ENCODE measurements at regions not wholly inside any gene's neighbourhood (a gene's known extent, or its start where the extent isn't known, plus 50 kb on each side); places are given as distances from the start of the nearest gene placed in this dataset.
"Not testable (repeated sequence)": the region's sequence is repeated elsewhere in the genome, so short reads cannot be mapped to it uniquely, and the experiment has no call there.

DNA sequence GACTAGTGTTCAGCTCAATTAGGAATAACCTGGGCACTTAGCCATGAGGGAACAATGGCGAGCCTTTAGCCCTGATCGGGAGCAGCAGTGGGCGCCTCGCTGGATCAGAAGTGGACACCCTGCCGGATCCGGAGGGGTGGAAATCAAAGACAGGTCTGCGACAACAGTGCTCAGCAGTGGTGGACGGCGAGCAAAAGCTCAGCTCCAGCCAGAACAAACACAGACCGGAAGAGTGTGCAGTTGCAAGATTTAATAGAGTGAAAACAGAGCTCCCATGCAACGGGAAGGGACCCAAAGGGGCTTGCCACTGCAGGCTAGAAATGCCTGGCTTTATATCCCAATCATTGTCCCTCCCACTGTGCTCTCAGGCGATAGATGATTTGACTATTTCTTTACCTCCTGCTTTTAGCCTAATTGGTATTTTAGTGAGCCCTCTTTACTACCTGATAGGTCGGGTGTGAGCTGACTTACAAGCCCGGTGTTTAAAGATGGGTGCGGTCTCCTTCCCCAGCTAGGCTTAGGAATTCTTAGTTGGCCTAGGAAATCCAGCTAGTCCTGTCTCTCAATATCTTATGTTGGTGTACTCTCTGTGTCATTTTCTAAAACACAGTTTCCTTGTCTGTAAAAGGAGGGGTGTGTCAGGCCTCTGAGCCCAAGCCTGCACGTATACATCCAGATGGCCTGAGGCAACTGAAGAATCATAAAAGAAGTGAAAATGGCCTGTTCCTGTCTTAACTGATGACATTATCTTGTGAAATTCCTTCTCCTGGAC is 1258.8 kb upstream of the TENM4 start:
- not testable (repeated sequence) for DNase-seq (ENCODE audit: low read depth in 2 of 2)

DNA sequence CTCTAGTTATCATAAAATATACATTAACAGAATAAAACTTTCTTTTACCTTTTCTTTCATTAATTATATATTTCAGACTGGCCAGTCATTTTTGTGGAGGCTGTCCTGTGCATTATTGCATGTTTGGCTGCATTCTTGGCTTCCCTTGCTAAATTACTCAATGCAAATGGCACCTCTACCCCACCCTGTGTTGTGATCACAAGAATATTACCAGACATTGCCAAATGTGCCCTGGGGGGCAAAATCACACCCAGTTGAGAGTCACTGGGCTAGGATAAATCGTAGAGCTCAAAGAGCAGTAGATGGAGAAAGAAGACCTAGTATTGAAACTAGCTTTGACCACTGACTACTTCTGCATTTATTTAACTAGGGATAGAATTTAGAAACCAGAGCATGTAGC is 1257.8 kb upstream of the TENM4 start:
- no peak for DNase-seq (ENCODE audit: low read depth in 2 of 2)

DNA sequence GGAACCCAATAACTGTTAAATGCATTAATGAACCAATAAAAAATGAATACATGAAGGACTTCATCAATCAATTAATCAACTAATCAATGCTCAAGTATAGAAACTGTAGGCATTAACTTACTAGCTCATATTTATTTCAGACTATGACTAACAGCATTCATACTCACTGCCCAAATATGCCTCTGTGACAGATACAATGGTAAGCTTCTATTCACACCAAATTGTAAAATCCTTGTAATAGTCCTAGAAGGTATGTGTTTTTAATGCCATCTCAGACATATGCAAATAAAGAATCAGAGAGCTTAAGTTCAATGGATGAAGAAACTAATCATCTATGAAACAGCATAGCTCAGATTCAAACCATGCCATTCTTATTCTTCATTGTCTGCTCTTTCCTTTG is 1253.6 kb upstream of the TENM4 start:
- DNase-seq (ENCODE audit: low read depth in 2 of 2): no peak

DNA sequence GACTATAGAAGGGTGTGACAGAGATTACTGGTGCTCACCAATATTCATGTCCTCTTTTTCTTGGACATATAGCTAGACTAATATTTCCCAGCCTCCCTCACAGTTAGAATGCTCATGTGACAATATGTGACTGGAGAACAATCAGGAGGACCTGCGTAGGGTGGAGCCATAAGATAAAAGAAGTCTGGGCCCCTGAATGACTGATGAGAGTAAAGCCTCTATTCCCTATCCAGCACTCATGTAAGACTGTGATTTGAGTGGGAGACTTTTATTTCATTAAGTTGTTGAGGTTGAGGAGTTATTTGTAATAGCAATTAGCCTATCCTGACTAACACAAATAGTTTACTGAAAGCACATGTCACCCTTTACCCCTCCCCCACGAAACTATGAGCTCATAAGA is 1247.1 kb upstream of the TENM4 start:
- no peak for DNase-seq (ENCODE audit: low read depth in 2 of 2)

GRCh38 chr11:80686889-80687288 is 1246.1 kb upstream of the TENM4 start:
- DNase-seq (ENCODE audit: low read depth in 2 of 2): no peak

DNA sequence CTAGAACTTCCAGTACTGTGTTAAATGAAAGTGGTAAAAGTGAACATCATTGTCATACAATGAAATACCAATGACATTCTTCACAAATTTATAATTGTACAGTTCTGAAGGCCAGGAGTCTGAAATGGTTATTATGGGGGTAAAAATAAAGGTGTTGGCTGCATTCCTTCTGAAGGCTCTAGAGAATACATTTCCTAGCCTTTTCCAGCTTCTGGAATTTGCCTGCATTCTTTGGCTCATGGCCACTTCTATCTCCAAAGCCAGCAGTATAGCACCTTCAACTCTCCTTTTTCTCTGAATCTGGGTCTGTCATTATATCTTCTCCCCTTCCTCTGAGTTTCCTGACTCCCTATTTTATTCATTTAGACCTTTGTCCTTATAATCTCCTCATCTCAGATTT is 1232.7 kb upstream of the TENM4 start:
- DNase-seq (ENCODE audit: low read depth in 2 of 2): no peak

DNA sequence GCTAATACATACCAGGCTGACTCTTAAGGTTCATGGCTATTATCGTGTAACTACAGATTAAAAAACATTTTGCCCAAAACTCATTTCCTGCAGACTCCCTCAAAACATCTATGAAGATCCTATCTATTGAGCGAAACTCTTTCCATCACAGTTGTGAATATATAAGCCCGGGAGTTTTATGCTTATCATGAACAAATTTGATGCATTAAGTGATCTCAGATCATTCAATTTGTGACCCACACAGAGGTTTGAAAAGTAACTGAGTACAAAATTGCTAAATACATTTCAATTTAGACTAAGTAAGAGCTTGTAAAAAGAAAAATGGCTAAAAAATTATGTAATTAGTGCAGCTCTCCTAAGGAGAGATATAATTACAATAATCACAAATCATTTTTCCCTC is 1228.8 kb upstream of the TENM4 start:
- DNase-seq (ENCODE audit: low read depth in 2 of 2): no peak

DNA sequence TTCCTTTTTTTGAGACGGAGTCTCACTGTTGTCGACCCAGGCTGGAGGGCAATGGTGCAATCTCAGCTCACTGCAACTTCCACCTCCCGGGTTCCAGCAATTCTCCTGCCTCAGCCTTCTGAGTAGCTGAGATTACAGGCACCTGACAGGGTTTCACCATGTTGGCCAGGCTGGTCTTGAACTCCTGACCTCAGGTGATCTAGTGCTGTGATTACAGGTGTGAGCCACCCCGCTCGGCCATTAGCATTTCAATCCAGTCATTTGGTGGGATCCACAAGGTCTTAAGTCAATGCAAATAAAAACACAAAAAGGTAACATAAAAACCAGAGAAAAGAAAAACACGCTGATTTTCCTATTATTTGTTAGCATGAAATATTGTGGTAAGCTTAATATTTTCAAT is 1227.2 kb upstream of the TENM4 start:
- DNase-seq (ENCODE audit: low read depth in 2 of 2): no peak

- DNase-seq (ENCODE audit: low read depth in 2 of 2): no peak
Observed at GRCh38 chr11:80655834-80656233, 1215.0 kb upstream of the TENM4 start.

DNA sequence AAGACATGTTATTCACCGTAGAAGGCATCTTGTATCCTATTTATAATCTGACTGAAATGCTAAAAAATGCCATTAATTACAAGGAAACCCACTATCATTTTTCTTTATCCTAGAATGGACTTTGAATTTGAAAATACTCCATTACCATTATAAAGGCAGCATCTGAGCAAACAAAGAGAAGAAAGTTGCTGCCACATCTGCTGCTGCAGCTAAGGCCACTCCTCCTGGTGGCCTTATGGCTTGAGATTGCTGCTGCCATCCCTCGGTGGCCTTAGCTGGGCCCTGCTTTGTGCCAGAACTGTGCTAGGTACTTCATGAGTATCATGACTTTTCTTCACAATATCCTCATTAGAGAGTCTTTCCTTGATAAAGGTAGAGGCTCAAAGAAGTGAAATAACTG is 1210.1 kb upstream of the TENM4 start:
- DNase-seq (ENCODE audit: low read depth in 2 of 2): no peak

DNA sequence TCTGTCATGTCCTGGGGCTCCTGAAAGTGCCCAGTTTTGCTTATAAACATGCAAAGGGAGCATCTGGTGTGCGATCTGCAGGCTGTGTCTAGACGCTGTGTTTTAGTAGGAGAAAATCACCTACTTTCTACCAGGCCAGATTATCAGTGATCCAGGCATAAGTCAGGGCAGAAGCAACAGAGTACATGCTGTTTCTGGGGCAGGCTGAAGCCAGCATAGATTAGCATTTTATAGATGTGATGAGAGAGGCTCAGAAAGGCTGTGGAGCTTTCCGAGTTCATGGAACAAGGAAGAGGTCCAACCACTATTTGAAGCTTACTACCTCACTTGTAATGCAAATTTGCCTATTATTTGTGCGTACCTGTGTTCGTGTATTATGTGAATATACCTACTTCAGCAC is 1208.4 kb upstream of the TENM4 start:
- DNase-seq (ENCODE audit: low read depth in 2 of 2): no peak

GRCh38 chr11:80638296-80638695 is 1197.5 kb upstream of the TENM4 start:
- DNase-seq (ENCODE audit: low read depth in 2 of 2): no peak

GRCh38 chr11:80637571-80637970 is 1196.7 kb upstream of the TENM4 start:
- no peak for DNase-seq (ENCODE audit: low read depth in 2 of 2)

DNA sequence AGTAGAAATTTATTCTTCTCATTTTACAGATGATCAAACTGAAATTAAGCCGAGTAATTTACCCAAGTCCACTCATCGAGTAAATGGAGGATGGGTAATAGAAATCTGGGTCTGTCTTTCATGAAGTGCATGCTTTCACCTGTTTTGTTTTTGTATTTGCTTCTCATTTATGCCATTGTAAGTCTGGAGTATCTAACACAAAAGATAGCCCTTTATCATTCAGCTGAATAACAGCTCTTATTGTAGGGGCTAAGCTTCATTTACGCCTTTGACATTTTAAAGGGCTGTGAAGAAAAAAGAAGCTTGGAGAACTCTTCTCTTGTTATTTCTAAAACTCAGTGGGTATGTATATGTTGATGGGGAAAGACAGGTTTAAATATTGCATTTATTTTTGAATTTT is 1196.2 kb upstream of the TENM4 start:
- DNase-seq (ENCODE audit: low read depth in 2 of 2): no peak

GRCh38 chr11:80635178-80635577 is 1194.3 kb upstream of the TENM4 start:
- DNase-seq (ENCODE audit: low read depth in 2 of 2): no peak

DNA sequence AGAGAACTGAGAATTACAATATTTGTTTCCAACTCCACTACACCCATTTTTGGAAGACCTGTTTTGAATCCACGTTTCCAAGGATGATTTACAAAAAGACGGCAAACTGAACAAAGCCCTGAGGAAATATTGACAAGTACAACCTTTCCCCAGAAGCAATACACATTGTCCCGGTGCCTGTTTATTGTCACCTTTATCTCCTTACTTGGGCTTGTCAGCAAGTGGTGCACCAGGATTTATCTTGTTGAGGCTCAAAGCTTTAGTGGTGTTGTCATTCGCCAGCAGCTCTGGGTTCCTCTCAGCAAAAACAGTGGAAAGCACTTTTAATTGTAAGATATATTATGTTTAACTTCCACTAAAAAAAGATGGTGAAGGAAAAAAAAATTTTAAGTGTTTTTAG is 1191.9 kb upstream of the TENM4 start:
- DNase-seq (ENCODE audit: low read depth in 2 of 2): no peak

GRCh38 chr11:80632156-80632555 is 1191.3 kb upstream of the TENM4 start:
- DNase-seq (ENCODE audit: low read depth in 2 of 2): no peak

- DNase-seq (ENCODE audit: low read depth in 2 of 2): no peak
Observed at GRCh38 chr11:80629466-80629865, 1188.6 kb upstream of the TENM4 start.

GRCh38 chr11:80627364-80627763 is 1186.5 kb upstream of the TENM4 start:
- DNase-seq (ENCODE audit: low read depth in 2 of 2): no peak

- DNase-seq (ENCODE audit: low read depth in 2 of 2): no peak
Observed at GRCh38 chr11:80626721-80627120, 1185.9 kb upstream of the TENM4 start.

- no peak for DNase-seq (ENCODE audit: low read depth in 2 of 2)
Observed at GRCh38 chr11:80625563-80625962, 1184.7 kb upstream of the TENM4 start.

GRCh38 chr11:80621871-80622270 is 1181.0 kb upstream of the TENM4 start:
- DNase-seq (ENCODE audit: low read depth in 2 of 2): no peak

- DNase-seq (ENCODE audit: low read depth in 2 of 2): no peak
Observed at GRCh38 chr11:80620867-80621266, 1180.0 kb upstream of the TENM4 start.

- no peak for DNase-seq (ENCODE audit: low read depth in 2 of 2)
Observed at GRCh38 chr11:80617156-80617555, 1176.3 kb upstream of the TENM4 start.

Data from fibroblast of skin of left biceps (primary cell).